ENCODE measurements at regions not wholly inside any gene's neighbourhood (a gene's known extent, or its start where the extent isn't known, plus 50 kb on each side); places are given as distances from the start of the nearest gene placed in this dataset.

- no peak overlapping the region for H3K27ac Mint-ChIP-seq
- CTCF ChIA-PET: no interaction called here
- H3K36me3 Mint-ChIP-seq (ENCODE audit: low read depth): no peaks in the 10 kb centered on the region
- H3K4me1 Mint-ChIP-seq (ENCODE audit: low read depth): no peaks in the 10 kb centered on the region
- intact Hi-C loops (cut with micrococcal nuclease): no loop called here
- peaks cover 7% of the 10 kb centered on the region for H3K27me3 Mint-ChIP-seq
- TF ChIP-seq, protein P1, sequence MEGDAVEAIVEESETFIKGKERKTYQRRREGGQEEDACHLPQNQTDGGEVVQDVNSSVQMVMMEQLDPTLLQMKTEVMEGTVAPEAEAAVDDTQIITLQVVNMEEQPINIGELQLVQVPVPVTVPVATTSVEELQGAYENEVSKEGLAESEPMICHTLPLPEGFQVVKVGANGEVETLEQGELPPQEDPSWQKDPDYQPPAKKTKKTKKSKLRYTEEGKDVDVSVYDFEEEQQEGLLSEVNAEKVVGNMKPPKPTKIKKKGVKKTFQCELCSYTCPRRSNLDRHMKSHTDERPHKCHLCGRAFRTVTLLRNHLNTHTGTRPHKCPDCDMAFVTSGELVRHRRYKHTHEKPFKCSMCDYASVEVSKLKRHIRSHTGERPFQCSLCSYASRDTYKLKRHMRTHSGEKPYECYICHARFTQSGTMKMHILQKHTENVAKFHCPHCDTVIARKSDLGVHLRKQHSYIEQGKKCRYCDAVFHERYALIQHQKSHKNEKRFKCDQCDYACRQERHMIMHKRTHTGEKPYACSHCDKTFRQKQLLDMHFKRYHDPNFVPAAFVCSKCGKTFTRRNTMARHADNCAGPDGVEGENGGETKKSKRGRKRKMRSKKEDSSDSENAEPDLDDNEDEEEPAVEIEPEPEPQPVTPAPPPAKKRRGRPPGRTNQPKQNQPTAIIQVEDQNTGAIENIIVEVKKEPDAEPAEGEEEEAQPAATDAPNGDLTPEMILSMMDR (IDR thresholded peaks at IDR 0.05): no peak
- H3K4me3 Mint-ChIP-seq: no peak overlapping the region
- ATAC-seq: no peak
- no peaks in the 10 kb centered on the region for H3K9me3 Mint-ChIP-seq
- POLR2A ChIA-PET: no interaction called here
- DNase-seq: no peak
Observed at GRCh38 chr17:79369532-79369931, 241.3 kb downstream of the RBFOX3 start.

DNA sequence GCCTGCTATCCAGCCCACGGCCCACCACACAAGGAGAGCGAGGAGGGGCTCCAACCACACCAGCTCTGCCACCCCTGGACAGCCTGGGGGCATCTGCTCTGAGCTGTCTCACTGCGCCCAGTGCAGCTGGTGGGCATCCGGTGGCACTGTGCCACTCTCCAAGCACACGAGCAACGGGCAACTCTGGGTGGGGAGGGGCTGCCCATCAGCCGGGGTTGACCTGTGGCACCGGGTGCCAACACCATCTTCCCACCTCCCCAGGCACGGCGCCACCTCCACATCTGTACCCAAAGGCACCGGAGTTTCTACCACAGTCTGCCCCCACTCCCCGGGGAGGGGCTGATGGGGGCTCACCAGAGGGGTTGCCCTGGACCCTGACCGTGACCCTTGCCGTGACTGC is 241.8 kb downstream of the RBFOX3 start:
- Mint-ChIP-seq H3K27ac (no peak overlapping the region), H3K27me3 (peaks cover 6% of the 10 kb centered on the region), H3K36me3 (ENCODE audit: low read depth) (no peaks in the 10 kb centered on the region), H3K9me3 (no peaks in the 10 kb centered on the region), H3K4me3 (no peak overlapping the region), H3K4me1 (ENCODE audit: low read depth) (no peaks in the 10 kb centered on the region)
- DNase-seq (no peak), ATAC-seq (no peak)
- TF ChIP-seq, protein P1 (IDR thresholded peaks at IDR 0.05): no peak
- ChIA-PET CTCF (no interaction called here), POLR2A (no interaction called here)
- intact Hi-C loops (cut with micrococcal nuclease): no loop called here

DNA sequence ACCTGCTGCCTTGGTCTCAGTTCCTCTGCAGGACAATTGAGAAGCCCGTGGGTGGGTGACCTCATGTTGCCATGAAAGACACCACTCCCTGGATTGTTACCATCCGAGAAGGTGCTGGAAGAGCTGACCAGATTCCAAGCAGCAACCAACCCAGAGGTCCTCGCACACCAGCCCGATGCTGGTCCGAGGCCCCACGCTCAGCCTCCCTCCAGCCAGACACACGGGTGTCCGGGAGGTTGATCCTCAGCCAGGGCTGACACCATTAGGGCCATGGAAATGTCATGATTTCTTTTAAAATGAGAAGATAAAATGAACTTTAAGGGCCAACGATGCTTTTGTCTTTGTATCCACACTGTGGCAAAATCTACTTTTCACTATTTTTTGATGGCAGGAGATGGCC is 242.3 kb downstream of the RBFOX3 start:
- Mint-ChIP-seq H3K4me1 (ENCODE audit: low read depth) (no peaks in the 10 kb centered on the region), H3K4me3 (no peak overlapping the region), H3K27ac (no peak overlapping the region), H3K36me3 (ENCODE audit: low read depth) (no peaks in the 10 kb centered on the region), H3K27me3 (peaks cover 7% of the 10 kb centered on the region), H3K9me3 (no peaks in the 10 kb centered on the region)
- ATAC-seq (no peak), DNase-seq (no peak)
- intact Hi-C loops (cut with micrococcal nuclease): no loop called here
- ChIA-PET CTCF (no interaction called here), POLR2A (no interaction called here)
- TF ChIP-seq, protein P1 (IDR thresholded peaks at IDR 0.05): no peak

- Mint-ChIP-seq H3K36me3 (ENCODE audit: low read depth) (no peaks in the 10 kb centered on the region), H3K9me3 (no peaks in the 10 kb centered on the region), H3K4me3 (no peak overlapping the region), H3K27me3 (peaks cover 7% of the 10 kb centered on the region), H3K27ac (no peak overlapping the region), H3K4me1 (ENCODE audit: low read depth) (no peaks in the 10 kb centered on the region)
- TF ChIP-seq, protein P1 (IDR thresholded peaks at IDR 0.05): no peak
- DNase-seq (no peak), ATAC-seq (no peak)
- intact Hi-C loops (cut with micrococcal nuclease): no loop called here
- ChIA-PET CTCF (no interaction called here), POLR2A (interaction anchor here (0.7 kb wide), 1 partner anchor 147 kb away, joined by 3 read pairs; no protein-coding TSS in a partner anchor)
Observed at GRCh38 chr17:79366988-79367571, 243.8 kb downstream of the RBFOX3 start.

DNA sequence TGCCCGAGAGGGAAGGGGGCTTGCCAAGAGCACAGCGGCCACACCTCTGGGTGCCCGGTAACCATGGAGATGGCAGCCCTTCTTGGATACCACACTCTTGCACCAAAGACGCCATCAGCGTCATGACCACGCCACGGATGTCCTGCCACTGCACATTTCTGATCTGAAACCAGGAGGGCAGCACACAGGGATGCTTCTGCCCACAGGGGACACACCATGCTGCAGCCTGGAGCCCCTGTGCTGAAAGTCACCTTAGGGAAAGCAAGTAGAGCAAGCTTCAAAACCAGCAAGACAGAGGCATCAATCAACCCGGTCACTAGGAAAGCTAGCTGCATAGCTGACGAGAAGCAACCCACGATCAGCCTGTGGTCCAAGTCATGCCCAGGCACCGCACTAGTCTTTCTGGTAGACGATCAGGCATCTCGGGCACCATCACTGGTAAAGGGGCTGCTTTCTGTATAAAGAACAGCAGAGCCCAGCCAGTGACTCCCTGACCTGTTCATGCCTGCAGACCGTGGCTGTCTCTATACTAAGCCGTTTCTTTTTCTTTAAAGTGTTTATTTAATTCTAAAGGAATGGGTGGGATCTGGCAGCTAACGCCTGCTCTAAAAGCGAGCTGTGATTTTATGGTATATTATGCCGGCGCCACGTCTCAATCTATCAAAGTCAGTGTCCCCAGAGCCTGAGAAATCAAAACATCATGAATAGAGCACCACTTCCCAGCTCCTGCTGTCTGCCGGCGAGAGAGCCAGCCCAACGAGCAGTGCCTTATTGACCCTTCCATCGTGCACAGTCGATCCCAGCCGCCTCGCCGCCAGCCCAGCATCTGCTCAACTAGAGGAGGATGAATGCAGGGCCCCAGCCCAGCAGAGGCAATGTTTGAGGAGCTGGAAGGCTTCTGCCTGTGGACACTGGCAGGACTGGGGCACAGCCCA is 244.7 kb downstream of the RBFOX3 start:
- TF ChIP-seq, protein P1 (IDR thresholded peaks at IDR 0.05): no peak
- Mint-ChIP-seq H3K27ac (no peak overlapping the region), H3K9me3 (no peaks in the 10 kb centered on the region), H3K4me1 (ENCODE audit: low read depth) (no peaks in the 10 kb centered on the region), H3K36me3 (ENCODE audit: low read depth) (no peaks in the 10 kb centered on the region), H3K4me3 (no peak overlapping the region), H3K27me3 (peaks cover 6% of the 10 kb centered on the region)
- no peak for ATAC-seq
- intact Hi-C loops (cut with micrococcal nuclease): no loop called here
- DNase-seq: no peak
- ChIA-PET POLR2A (no interaction called here), CTCF (no interaction called here)
